ENCODE measurements at regions not wholly inside any gene's neighbourhood (a gene's known extent, or its start where the extent isn't known, plus 50 kb on each side); places are given as distances from the start of the nearest gene placed in this dataset.

GRCh38 chr4:22268350-22269025 lies 247.4 kb downstream of the ADGRA3 start:
- Histone ChIP-seq H3K36me3 (ENCODE audit: control insufficient read depth, insufficient read depth, low read length) (no peaks in the 10 kb centered on the region), H3K4me1 (ENCODE audit: control insufficient read depth, insufficient read depth, low read length) (no peaks in the 10 kb centered on the region), H3K27ac (ENCODE audit: low read length) (no peak overlapping the region), H3K9me3 (ENCODE audit: control insufficient read depth, insufficient read depth, low read length) (no peaks in the 10 kb centered on the region; the same call in 1 of the 2 replicates), H3K27me3 (ENCODE audit: control insufficient read depth, insufficient read depth, low read length) (no peaks in the 10 kb centered on the region), H3K4me3 (ENCODE audit: low read length) (no peak overlapping the region)
- DNase-seq (ENCODE audit: low read depth, low spot score) = no peak
- WGBS (ENCODE audit: insufficient coverage, insufficient read length) = no CpG with 5 or more reads among the region's 10 CpGs

- Histone ChIP-seq H3K27me3 (ENCODE audit: control insufficient read depth, insufficient read depth, low read length) (no peaks in the 10 kb centered on the region), H3K4me3 (ENCODE audit: low read length) (no peak overlapping the region), H3K27ac (ENCODE audit: low read length) (no peak overlapping the region), H3K9me3 (ENCODE audit: control insufficient read depth, insufficient read depth, low read length) (no peaks in the 10 kb centered on the region; the same call in 1 of the 2 replicates), H3K36me3 (ENCODE audit: control insufficient read depth, insufficient read depth, low read length) (no peaks in the 10 kb centered on the region), H3K4me1 (ENCODE audit: control insufficient read depth, insufficient read depth, low read length) (no peaks in the 10 kb centered on the region)
- no peak for DNase-seq (ENCODE audit: low read depth, low spot score)
- no CpG with 5 or more reads among the region's 7 CpGs for WGBS (ENCODE audit: insufficient coverage, insufficient read length)
Observed at GRCh38 chr4:22264261-22264660, 251.6 kb downstream of the ADGRA3 start.

GRCh38 chr4:22253431-22253830 lies 262.4 kb downstream of the ADGRA3 start:
- Histone ChIP-seq H3K36me3 (ENCODE audit: control insufficient read depth, insufficient read depth, low read length) (no peaks in the 10 kb centered on the region), H3K27ac (ENCODE audit: low read length) (no peak overlapping the region), H3K4me3 (ENCODE audit: low read length) (no peak overlapping the region), H3K9me3 (ENCODE audit: control insufficient read depth, insufficient read depth, low read length) (no peaks in the 10 kb centered on the region), H3K27me3 (ENCODE audit: control insufficient read depth, insufficient read depth, low read length) (no peaks in the 10 kb centered on the region), H3K4me1 (ENCODE audit: control insufficient read depth, insufficient read depth, low read length) (no peaks in the 10 kb centered on the region)
- DNase-seq (ENCODE audit: low read depth, low spot score) = no peak
- WGBS (ENCODE audit: insufficient coverage, insufficient read length) = no CpG with 5 or more reads among the region's 1 CpG

- H3K4me1 ChIP-seq (ENCODE audit: control insufficient read depth, insufficient read depth, low read length) = no peaks in the 10 kb centered on the region
- DNase-seq (ENCODE audit: low read depth, low spot score) = no peak
- no peak overlapping the region for H3K4me3 ChIP-seq (ENCODE audit: low read length)
- no peaks in the 10 kb centered on the region for H3K9me3 ChIP-seq (ENCODE audit: control insufficient read depth, insufficient read depth, low read length)
- no peak overlapping the region for H3K27ac ChIP-seq (ENCODE audit: low read length)
- no peaks in the 10 kb centered on the region for H3K27me3 ChIP-seq (ENCODE audit: control insufficient read depth, insufficient read depth, low read length)
- no CpG with 5 or more reads among the region's 2 CpGs for WGBS (ENCODE audit: insufficient coverage, insufficient read length)
- no peaks in the 10 kb centered on the region for H3K36me3 ChIP-seq (ENCODE audit: control insufficient read depth, insufficient read depth, low read length)
Observed at GRCh38 chr4:22246847-22247246, 269.0 kb downstream of the ADGRA3 start.

- Histone ChIP-seq H3K9me3 (ENCODE audit: control insufficient read depth, insufficient read depth, low read length) (no peaks in the 10 kb centered on the region), H3K27ac (ENCODE audit: low read length) (no peak overlapping the region), H3K27me3 (ENCODE audit: control insufficient read depth, insufficient read depth, low read length) (no peaks in the 10 kb centered on the region), H3K4me3 (ENCODE audit: low read length) (no peak overlapping the region), H3K4me1 (ENCODE audit: control insufficient read depth, insufficient read depth, low read length) (no peaks in the 10 kb centered on the region), H3K36me3 (ENCODE audit: control insufficient read depth, insufficient read depth, low read length) (no peaks in the 10 kb centered on the region)
- WGBS (ENCODE audit: insufficient coverage, insufficient read length) = no CpG with 5 or more reads among the region's 2 CpGs
- DNase-seq (ENCODE audit: low read depth, low spot score) = no peak
Observed at GRCh38 chr4:22245294-22245693, 270.6 kb downstream of the ADGRA3 start.

- Histone ChIP-seq H3K4me3 (ENCODE audit: low read length) (no peak overlapping the region), H3K27ac (ENCODE audit: low read length) (no peak overlapping the region), H3K4me1 (ENCODE audit: control insufficient read depth, insufficient read depth, low read length) (no peaks in the 10 kb centered on the region), H3K36me3 (ENCODE audit: control insufficient read depth, insufficient read depth, low read length) (no peaks in the 10 kb centered on the region), H3K27me3 (ENCODE audit: control insufficient read depth, insufficient read depth, low read length) (no peaks in the 10 kb centered on the region), H3K9me3 (ENCODE audit: control insufficient read depth, insufficient read depth, low read length) (no peaks in the 10 kb centered on the region)
- WGBS (ENCODE audit: insufficient coverage, insufficient read length) = no CpG with 5 or more reads among the region's 2 CpGs
- DNase-seq (ENCODE audit: low read depth, low spot score) = no peak
Observed at GRCh38 chr4:22241415-22241814, 274.5 kb downstream of the ADGRA3 start.

GRCh38 chr4:22240814-22241213 lies 275.1 kb downstream of the ADGRA3 start:
- WGBS (ENCODE audit: insufficient coverage, insufficient read length) = no CpG with 5 or more reads among the region's 4 CpGs
- DNase-seq (ENCODE audit: low read depth, low spot score) = no peak

GRCh38 chr4:22238742-22239141 lies 277.1 kb downstream of the ADGRA3 start:
- no peaks in the 10 kb centered on the region for H3K36me3 ChIP-seq (ENCODE audit: control insufficient read depth, insufficient read depth, low read length)
- H3K9me3 ChIP-seq (ENCODE audit: control insufficient read depth, insufficient read depth, low read length) = no peaks in the 10 kb centered on the region
- H3K27ac ChIP-seq (ENCODE audit: low read length) = no peak overlapping the region
- DNase-seq (ENCODE audit: low read depth, low spot score) = peak; percentile 11
- H3K27me3 ChIP-seq (ENCODE audit: control insufficient read depth, insufficient read depth, low read length) = no peaks in the 10 kb centered on the region
- WGBS (ENCODE audit: insufficient coverage, insufficient read length) = no CpG with 5 or more reads among the region's 5 CpGs
- H3K4me1 ChIP-seq (ENCODE audit: control insufficient read depth, insufficient read depth, low read length) = no peaks in the 10 kb centered on the region
- H3K4me3 ChIP-seq (ENCODE audit: low read length) = no peak overlapping the region

More at GRCh38 chr4:22240814-22241213, 275.1 kb downstream of the ADGRA3 start:
- Histone ChIP-seq H3K27ac (ENCODE audit: low read length) (no peak overlapping the region), H3K36me3 (ENCODE audit: control insufficient read depth, insufficient read depth, low read length) (no peaks in the 10 kb centered on the region), H3K9me3 (ENCODE audit: control insufficient read depth, insufficient read depth, low read length) (no peaks in the 10 kb centered on the region), H3K4me3 (ENCODE audit: low read length) (no peak overlapping the region), H3K4me1 (ENCODE audit: control insufficient read depth, insufficient read depth, low read length) (no peaks in the 10 kb centered on the region), H3K27me3 (ENCODE audit: control insufficient read depth, insufficient read depth, low read length) (no peaks in the 10 kb centered on the region)

- H3K9me3 ChIP-seq (ENCODE audit: control insufficient read depth, insufficient read depth, low read length) = no peaks in the 10 kb centered on the region
- H3K27me3 ChIP-seq (ENCODE audit: control insufficient read depth, insufficient read depth, low read length) = no peaks in the 10 kb centered on the region
- H3K4me1 ChIP-seq (ENCODE audit: control insufficient read depth, insufficient read depth, low read length) = no peaks in the 10 kb centered on the region
- no peak overlapping the region for H3K4me3 ChIP-seq (ENCODE audit: low read length)
- H3K27ac ChIP-seq (ENCODE audit: low read length) = no peak overlapping the region
- no CpG with 5 or more reads among the region's 10 CpGs for WGBS (ENCODE audit: insufficient coverage, insufficient read length)
- no peaks in the 10 kb centered on the region for H3K36me3 ChIP-seq (ENCODE audit: control insufficient read depth, insufficient read depth, low read length)
- DNase-seq (ENCODE audit: low read depth, low spot score) = no peak
Observed at GRCh38 chr4:22237846-22238494, 277.9 kb downstream of the ADGRA3 start.

- WGBS (ENCODE audit: insufficient coverage, insufficient read length) = no CpG with 5 or more reads among the region's 4 CpGs
- Histone ChIP-seq H3K27me3 (ENCODE audit: control insufficient read depth, insufficient read depth, low read length) (no peaks in the 10 kb centered on the region), H3K36me3 (ENCODE audit: control insufficient read depth, insufficient read depth, low read length) (no peaks in the 10 kb centered on the region), H3K9me3 (ENCODE audit: control insufficient read depth, insufficient read depth, low read length) (no peaks in the 10 kb centered on the region), H3K27ac (ENCODE audit: low read length) (no peak overlapping the region), H3K4me3 (ENCODE audit: low read length) (no peak overlapping the region), H3K4me1 (ENCODE audit: control insufficient read depth, insufficient read depth, low read length) (no peaks in the 10 kb centered on the region)
- DNase-seq (ENCODE audit: low read depth, low spot score) = peak; percentile 61
Observed at GRCh38 chr4:22237155-22237751, 278.6 kb downstream of the ADGRA3 start.

All from iPS DF 6.9 (cell line).